ENCODE measurements at regions not wholly inside any gene's neighbourhood (a gene's known extent, or its start where the extent isn't known, plus 50 kb on each side); places are given as distances from the start of the nearest gene placed in this dataset.

GRCh38 chr11:122478986-122479385 is 176.5 kb upstream of the UBASH3B start:
- WGBS, 4 donors, result 22 to 51% (median 28%) methylated on average over 2 of the region's 2 CpGs
- no peak for TF ChIP-seq CTCF (IDR thresholded peaks at IDR 0.05)
- no peak for TF ChIP-seq POLR2A (IDR thresholded peaks at IDR 0.05)
- Histone ChIP-seq H3K4me3 (no peak overlapping the region), H3K27ac (no peak overlapping the region), H3K9me3 (replicated peaks in 1 of 3) (peaks cover 0 to 8% (median 4%) of the 10 kb centered on the region in 3 donors), H3K4me1 (replicated peaks in 1 of 2) (no peaks in the 10 kb centered on the region), H3K27me3 (no peaks in the 10 kb centered on the region), H3K36me3 (replicated peaks in 1 of 2) (no peaks in the 10 kb centered on the region)
- no peak for DNase-seq
- intact Hi-C loops (cut with DNase I), result no loop called here

GRCh38 chr11:122468965-122469364 is 186.6 kb upstream of the UBASH3B start:
- H3K36me3 ChIP-seq (replicated peaks in 1 of 2), result no peaks in the 10 kb centered on the region
- TF ChIP-seq POLR2A (IDR thresholded peaks at IDR 0.05), result no peak
- no peak for TF ChIP-seq CTCF (IDR thresholded peaks at IDR 0.05)
- WGBS, 4 donors, result 68 to 77% (median 70%) methylated on average over 2 of the region's 2 CpGs
- H3K27ac ChIP-seq, result no peak overlapping the region
- H3K27me3 ChIP-seq, result no peaks in the 10 kb centered on the region
- no peak for DNase-seq
- H3K4me1 ChIP-seq (replicated peaks in 1 of 2), result no peaks in the 10 kb centered on the region
- intact Hi-C loops (cut with DNase I), result no loop called here
- H3K9me3 ChIP-seq (replicated peaks in 1 of 3), result no peaks in the 10 kb centered on the region
- H3K4me3 ChIP-seq, result no peak overlapping the region

- TF ChIP-seq POLR2A (IDR thresholded peaks at IDR 0.05) (no peak), CTCF (IDR thresholded peaks at IDR 0.05) (no peak)
- Histone ChIP-seq H3K4me3 (no peak overlapping the region), H3K27me3 (no peaks in the 10 kb centered on the region), H3K4me1 (replicated peaks in 1 of 2) (no peaks in the 10 kb centered on the region), H3K27ac (no peak overlapping the region), H3K36me3 (replicated peaks in 1 of 2) (no peaks in the 10 kb centered on the region), H3K9me3 (replicated peaks in 1 of 3) (peaks cover 0 to 14% (median 0%) of the 10 kb centered on the region in 3 donors)
- intact Hi-C loops (cut with DNase I), result no loop called here
- DNase-seq, result no peak
Measured at GRCh38 chr11:122463530-122463929, 192.0 kb upstream of the UBASH3B start.

- Histone ChIP-seq H3K9me3 (replicated peaks in 1 of 3) (peaks cover 0 to 16% (median 0%) of the 10 kb centered on the region in 3 donors), H3K27me3 (no peaks in the 10 kb centered on the region), H3K4me3 (no peak overlapping the region), H3K27ac (no peak overlapping the region), H3K36me3 (replicated peaks in 1 of 2) (no peaks in the 10 kb centered on the region), H3K4me1 (replicated peaks in 1 of 2) (no peaks in the 10 kb centered on the region)
- intact Hi-C loops (cut with DNase I), result no loop called here
- no peak for DNase-seq
- WGBS, 4 donors, result 71 to 91% (median 86%) methylated on average over 3 of the region's 3 CpGs
- TF ChIP-seq POLR2A (IDR thresholded peaks at IDR 0.05) (no peak), CTCF (IDR thresholded peaks at IDR 0.05) (no peak)
Measured at GRCh38 chr11:122459064-122459463, 196.5 kb upstream of the UBASH3B start.

All from adrenal gland (tissue), 9 donors.